Adrenal gland (tissue), 9 donors: ENCODE measurements at regions not wholly inside any gene's neighbourhood (a gene's known extent, or its start where the extent isn't known, plus 50 kb on each side); places are given as distances from the start of the nearest gene placed in this dataset.
A peak's percentile ranks its signal among the peaks of the same experiment; 100 is the strongest.

ENCODE experiments used
- DNase-seq, 7 donors: peaks; one replicate each; pipeline ENCODE4 v3.0.0-alpha.2; 2019 to 2020
- H3K27ac ChIP-seq, 5 donors: fragments of 200-600 bp; sonication (generic) in 4 of 5; 1 replicate in 3 of 5; 2 replicates in 2 of 5; pipeline versions ENCODE4 v1.5.1 to v1.8.0; 2016 to 2020; ENCODE audit warnings: mild to moderate bottlenecking in 1 of 5
- H3K27me3 ChIP-seq: fragments of 200-600 bp; 2 replicates; pipeline ENCODE4 v1.8.0; 2021
- H3K36me3 ChIP-seq, 2 donors: fragments of 200-600 bp; replicated peaks in 1 of 2; 1 replicate in 1 of 2; 2 replicates in 1 of 2; pipeline versions ENCODE4 v1.5.1 to v1.8.0; 2018 to 2022
- H3K4me1 ChIP-seq, 2 donors: fragments of 200-600 bp; replicated peaks in 1 of 2; 1 replicate in 1 of 2; 2 replicates in 1 of 2; pipeline versions ENCODE4 v1.5.1 to v1.8.0; 2018 to 2021
- H3K4me3 ChIP-seq, 4 donors: fragments of 200-600 bp; sonication (generic) in 3 of 4; one replicate each; pipeline ENCODE4 v1.5.1; 2016 to 2018
- H3K9me3 ChIP-seq, 3 donors: fragments of 200-600 bp; sonication (generic) in 1 of 3; replicated peaks in 1 of 3; 1 replicate in 2 of 3; 2 replicates in 1 of 3; pipeline versions ENCODE4 v1.5.1 to v1.8.0; 2016 to 2021
- POLR2A ChIP-seq, 2 donors: fragments of 450-650 bp; IDR thresholded peaks; one replicate each; pipeline ENCODE4 v1.6.1; 2017; ENCODE audit warnings: antibody characterized with exemption in 2 of 2, mild to moderate bottlenecking in 2 of 2, moderate library complexity in 1 of 2
- WGBS, 4 donors: extraction: QIAGEN DNeasy Blood & Tissue Kit in 2 of 4; methylation state at CpG; one replicate each; pipeline versions ENCODE4 v1.1.5 to v1.1.7; 2013 to 2017; 5-methylcytosine and 5-hydroxymethylcytosine counted together
- intact Hi-C, 2 donors: fragments of 100-400 bp; cut with DNase I; formaldehyde crosslinking; loops; one replicate each; pipeline versions ENCODE4 v1.14.1 to v1.15.0; 2022 to 2023
- TF ChIP-seq, protein P1 (sequence below), 6 experiments: fragments of 450-650 bp in 4 of 6; fragments of 200-600 bp in 2 of 6; sonication (generic) in 1 of 6; IDR thresholded peaks; 1 replicate in 5 of 6; 2 replicates in 1 of 6; pipeline versions ENCODE4 v1.5.1 to v1.8.0; 2016 to 2021; ENCODE audit warnings: antibody characterized with exemption in 6 of 6, mild to moderate bottlenecking in 2 of 6, moderate library complexity in 1 of 6
- donor health status: healthy with polysubstance abuse.
- donor health status: Bipolar disorder and iron deficiency.
- donor health status: DM: yes; HTN: yes; CAD: no.
- donor health status: DM: no; HTN: no; CAD: no.
- donor health status: DM: no; HTN: no; CAD: no.

DNA sequence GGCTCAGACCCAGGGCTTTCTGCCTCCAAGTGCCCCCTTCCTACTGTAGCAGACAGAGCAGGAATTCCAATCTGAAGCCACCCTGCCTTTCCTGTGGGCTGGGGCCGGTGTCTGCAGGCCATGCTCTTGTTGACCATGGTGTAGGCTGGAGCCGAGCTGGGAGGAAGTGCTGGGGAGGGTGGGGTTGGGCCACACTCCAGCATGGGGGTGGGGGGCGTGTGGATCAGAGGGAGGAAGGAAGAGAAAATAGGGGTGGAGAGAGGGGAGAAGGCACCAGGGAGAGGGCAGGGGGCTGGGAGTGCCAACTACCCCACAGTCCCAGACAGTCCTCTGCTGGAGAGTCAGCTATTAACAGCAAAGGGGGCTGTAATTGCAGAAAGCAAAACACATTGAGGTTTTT is 54.3 kb upstream of the JPH3 start:
- intact Hi-C loops, result no loop called here
- no peak for TF ChIP-seq POLR2A (IDR thresholded peaks at IDR 0.05)
- TF ChIP-seq, protein P1, sequence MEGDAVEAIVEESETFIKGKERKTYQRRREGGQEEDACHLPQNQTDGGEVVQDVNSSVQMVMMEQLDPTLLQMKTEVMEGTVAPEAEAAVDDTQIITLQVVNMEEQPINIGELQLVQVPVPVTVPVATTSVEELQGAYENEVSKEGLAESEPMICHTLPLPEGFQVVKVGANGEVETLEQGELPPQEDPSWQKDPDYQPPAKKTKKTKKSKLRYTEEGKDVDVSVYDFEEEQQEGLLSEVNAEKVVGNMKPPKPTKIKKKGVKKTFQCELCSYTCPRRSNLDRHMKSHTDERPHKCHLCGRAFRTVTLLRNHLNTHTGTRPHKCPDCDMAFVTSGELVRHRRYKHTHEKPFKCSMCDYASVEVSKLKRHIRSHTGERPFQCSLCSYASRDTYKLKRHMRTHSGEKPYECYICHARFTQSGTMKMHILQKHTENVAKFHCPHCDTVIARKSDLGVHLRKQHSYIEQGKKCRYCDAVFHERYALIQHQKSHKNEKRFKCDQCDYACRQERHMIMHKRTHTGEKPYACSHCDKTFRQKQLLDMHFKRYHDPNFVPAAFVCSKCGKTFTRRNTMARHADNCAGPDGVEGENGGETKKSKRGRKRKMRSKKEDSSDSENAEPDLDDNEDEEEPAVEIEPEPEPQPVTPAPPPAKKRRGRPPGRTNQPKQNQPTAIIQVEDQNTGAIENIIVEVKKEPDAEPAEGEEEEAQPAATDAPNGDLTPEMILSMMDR (IDR thresholded peaks at IDR 0.05), result no peak
- Histone ChIP-seq H3K4me1 (no peaks in the 10 kb centered on the region), H3K27ac (no peak overlapping the region), H3K27me3 (no peaks in the 10 kb centered on the region), H3K4me3 (no peak overlapping the region), H3K36me3 (no peaks in the 10 kb centered on the region), H3K9me3 (no peaks in the 10 kb centered on the region)
- WGBS, 4 donors, result 13 to 39% (median 33%) methylated on average over 1 to 3 of the region's 3 CpGs
- no peak for DNase-seq

DNA sequence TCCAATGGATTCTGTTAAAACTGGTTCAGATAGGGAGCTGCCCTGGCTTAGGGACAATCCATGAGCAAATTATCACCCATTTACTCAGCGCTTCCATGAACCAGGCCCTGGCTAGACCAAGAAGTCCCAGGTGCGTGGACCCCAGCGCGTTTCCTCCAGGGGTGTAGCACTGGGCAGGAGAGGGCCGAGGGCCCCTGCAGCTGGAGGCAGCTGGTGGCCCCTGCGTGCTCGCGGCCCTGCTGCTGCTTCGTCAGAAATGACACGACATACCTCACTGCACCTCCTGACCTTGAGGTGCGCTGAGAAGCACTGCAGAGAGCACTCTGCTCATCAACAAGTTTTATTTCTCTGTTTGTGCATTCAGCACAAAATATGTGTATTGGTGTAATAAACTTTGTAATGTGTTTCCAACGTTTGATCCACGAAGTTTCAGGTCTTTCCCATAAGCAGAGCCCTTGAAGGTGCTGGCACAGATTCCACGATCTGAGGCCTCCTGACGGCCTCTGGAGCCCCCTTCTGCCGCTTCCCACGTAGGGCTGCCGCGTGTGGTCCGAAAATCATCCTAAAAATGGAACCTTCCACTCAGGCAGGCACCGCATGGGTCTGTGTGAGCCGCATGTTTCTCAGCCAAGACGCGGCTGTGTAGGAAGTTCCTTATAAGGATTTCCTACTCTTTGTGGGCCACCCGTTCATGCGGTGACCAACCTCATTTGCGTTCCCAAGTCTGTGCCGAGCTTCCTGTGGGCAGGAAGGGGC is 50.8 kb upstream of the ZCCHC14 start:
- Histone ChIP-seq H3K4me1 (no peaks in the 10 kb centered on the region), H3K36me3 (no peaks in the 10 kb centered on the region), H3K4me3 (no peak overlapping the region), H3K27me3 (no peaks in the 10 kb centered on the region), H3K27ac (no peak overlapping the region), H3K9me3 (no peaks in the 10 kb centered on the region)
- WGBS, 4 donors, result 60 to 72% (median 69%) methylated on average over 20 to 28 of the region's 28 CpGs
- intact Hi-C loops, result no loop called here
- no peak for DNase-seq
- no peak for TF ChIP-seq POLR2A (IDR thresholded peaks at IDR 0.05)
- TF ChIP-seq, protein P1 (IDR thresholded peaks at IDR 0.05), result peak in 1 of 6 experiments; percentile 20

DNA sequence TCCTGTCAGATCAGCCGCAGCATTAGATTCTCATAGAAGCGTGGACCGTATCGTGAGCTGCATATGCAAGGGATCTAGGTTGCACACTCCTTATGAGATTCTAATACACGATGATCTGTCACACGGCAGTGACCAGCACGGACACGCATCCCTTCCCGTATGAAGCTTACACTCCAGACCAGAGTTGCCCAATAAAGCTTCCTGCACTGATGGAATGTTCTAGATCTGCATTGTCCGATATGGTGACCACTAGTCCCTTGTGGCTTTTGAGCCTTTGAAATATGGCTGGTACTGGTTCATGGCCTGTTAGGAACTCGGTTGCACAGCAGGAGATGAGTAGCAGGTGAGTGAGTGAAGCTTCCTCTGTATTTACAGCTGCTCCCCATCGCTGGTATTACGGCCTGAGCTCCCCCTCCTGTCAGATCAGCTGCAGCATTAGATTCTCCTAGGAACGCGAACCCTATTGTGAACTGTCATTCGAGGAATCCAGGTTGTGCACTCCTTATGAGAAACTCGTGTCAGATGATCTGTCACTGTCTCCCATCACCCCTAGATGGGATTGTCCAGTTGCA is 49.8 kb upstream of the ZCCHC14 start:
- H3K27me3 ChIP-seq, result no peaks in the 10 kb centered on the region
- TF ChIP-seq, protein P1 (IDR thresholded peaks at IDR 0.05), result no peak
- no peaks in the 10 kb centered on the region for H3K36me3 ChIP-seq
- no peaks in the 10 kb centered on the region for H3K9me3 ChIP-seq
- 81 to 90% (median 86%) methylated on average over 17 of the region's 17 CpGs for WGBS, 4 donors
- intact Hi-C loops, result no loop called here
- no peak overlapping the region for H3K4me3 ChIP-seq
- DNase-seq, result no peak
- no peaks in the 10 kb centered on the region for H3K4me1 ChIP-seq
- no peak overlapping the region for H3K27ac ChIP-seq
